Lower lobe of right lung (tissue), 2 donors: ENCODE measurements at regions not wholly inside any gene's neighbourhood (a gene's known extent, or its start where the extent isn't known, plus 50 kb on each side); places are given as distances from the start of the nearest gene placed in this dataset.

Experiments
- ATAC-seq, 2 donors: fragments of 200-7000 bp; cut with Tn5 transposase; one replicate each; pipeline ENCODE4 v1.9.1; 2020 to 2022; ENCODE audit warnings: mild to moderate bottlenecking in 2 of 2, moderate library complexity in 2 of 2
- DNase-seq: peaks from one replicate; pipeline ENCODE4 v3.0.0-alpha.2; 2020
- H3K27ac ChIP-seq: fragments of 200-600 bp; one replicate; pipeline ENCODE4 v1.8.0; 2022
- H3K27me3 ChIP-seq: fragments of 200-600 bp; one replicate; pipeline ENCODE4 v1.8.0; 2022; ENCODE audit warnings: low read depth
- H3K36me3 ChIP-seq: fragments of 200-600 bp; one replicate; pipeline ENCODE4 v1.8.0; 2022; ENCODE audit warnings: mild to moderate bottlenecking
- H3K4me1 ChIP-seq: fragments of 200-600 bp; one replicate; pipeline ENCODE4 v1.8.0; 2022
- H3K4me3 ChIP-seq: fragments of 200-600 bp; one replicate; pipeline ENCODE4 v1.8.0; 2022; ENCODE audit warnings: mild to moderate bottlenecking
- H3K9me3 ChIP-seq: fragments of 200-600 bp; one replicate; pipeline ENCODE4 v1.8.0; 2022
- intact Hi-C: fragments of 100-400 bp; cut with DNase I; formaldehyde crosslinking; loops from one replicate; pipeline ENCODE4 v1.11.0; 2022
- TF ChIP-seq, protein P1 (sequence below): fragments of 200-600 bp; IDR thresholded peaks from one replicate; pipeline ENCODE4 v1.8.0; 2022; ENCODE audit warnings: antibody characterized with exemption, mild to moderate bottlenecking
- donor health status: DM: no; HTN: yes; CAD: no; lungs with severe emphysema.

DNA sequence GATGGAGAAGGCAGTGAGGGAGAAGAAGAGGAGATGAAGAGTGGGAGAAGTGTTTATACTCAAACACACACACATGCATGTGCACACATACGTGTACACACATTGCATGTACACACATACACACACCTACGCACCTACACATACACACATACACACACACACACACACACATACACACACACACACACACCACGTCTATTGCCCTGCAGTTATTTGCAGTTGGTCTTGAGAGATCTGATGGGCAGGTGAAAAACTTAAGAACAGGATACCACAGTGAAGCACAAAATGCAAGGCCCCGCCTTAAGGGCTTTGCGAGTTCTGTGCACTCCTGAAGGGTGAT is 190.2 kb downstream of the MYCN start:
- ATAC-seq, result no peak
- intact Hi-C loops, result no loop called here
- TF ChIP-seq, protein P1, sequence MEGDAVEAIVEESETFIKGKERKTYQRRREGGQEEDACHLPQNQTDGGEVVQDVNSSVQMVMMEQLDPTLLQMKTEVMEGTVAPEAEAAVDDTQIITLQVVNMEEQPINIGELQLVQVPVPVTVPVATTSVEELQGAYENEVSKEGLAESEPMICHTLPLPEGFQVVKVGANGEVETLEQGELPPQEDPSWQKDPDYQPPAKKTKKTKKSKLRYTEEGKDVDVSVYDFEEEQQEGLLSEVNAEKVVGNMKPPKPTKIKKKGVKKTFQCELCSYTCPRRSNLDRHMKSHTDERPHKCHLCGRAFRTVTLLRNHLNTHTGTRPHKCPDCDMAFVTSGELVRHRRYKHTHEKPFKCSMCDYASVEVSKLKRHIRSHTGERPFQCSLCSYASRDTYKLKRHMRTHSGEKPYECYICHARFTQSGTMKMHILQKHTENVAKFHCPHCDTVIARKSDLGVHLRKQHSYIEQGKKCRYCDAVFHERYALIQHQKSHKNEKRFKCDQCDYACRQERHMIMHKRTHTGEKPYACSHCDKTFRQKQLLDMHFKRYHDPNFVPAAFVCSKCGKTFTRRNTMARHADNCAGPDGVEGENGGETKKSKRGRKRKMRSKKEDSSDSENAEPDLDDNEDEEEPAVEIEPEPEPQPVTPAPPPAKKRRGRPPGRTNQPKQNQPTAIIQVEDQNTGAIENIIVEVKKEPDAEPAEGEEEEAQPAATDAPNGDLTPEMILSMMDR, result no peak

DNA sequence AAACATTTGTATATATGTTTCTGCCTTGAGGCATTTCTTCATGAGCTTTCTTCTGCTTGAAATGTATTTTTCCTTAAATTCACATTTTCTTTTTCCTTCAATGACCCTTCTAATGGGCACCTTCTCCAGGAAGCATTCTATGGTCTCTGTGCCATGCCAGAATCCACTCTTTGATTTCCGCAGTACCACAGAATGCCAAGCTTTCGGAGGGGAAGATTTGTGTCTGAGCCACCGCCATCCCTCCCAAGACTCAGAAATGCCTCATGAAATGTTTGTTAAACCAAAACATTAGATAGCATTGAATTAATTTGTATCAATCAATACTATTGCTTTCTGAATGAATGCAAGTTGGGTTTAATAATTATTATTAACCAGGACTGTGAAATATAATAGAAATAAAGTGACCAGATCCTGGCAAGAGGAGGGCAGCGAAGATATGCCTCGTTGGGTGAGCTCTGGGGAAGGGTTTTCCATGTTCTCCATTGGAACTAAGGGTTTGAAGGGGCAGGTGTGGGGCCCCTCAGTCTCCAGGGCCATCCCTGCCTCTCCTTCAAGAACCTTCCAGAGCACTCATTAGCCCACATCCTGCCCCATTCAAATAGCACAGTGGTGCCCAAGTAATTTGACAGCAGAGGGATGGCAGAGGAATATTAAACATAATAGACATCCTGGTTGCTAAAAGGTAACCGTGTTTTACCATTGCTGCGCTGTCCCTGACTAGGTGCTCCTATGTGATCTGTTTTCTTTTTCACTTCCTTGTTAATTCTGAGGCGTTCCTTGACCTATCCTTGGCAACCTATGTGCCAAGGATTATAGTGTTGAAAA is 189.6 kb downstream of the MYCN start:
- DNase-seq (no peak), ATAC-seq (no peak)
- Histone ChIP-seq H3K4me1 (no peaks in the 10 kb centered on the region), H3K36me3 (no peaks in the 10 kb centered on the region), H3K27me3 (no peaks in the 10 kb centered on the region), H3K9me3 (no peaks in the 10 kb centered on the region), H3K4me3 (no peak overlapping the region), H3K27ac (no peak overlapping the region)
- intact Hi-C loops, result no loop called here
- TF ChIP-seq, protein P1, result no peak

More for the DNA sequence above, 190.2 kb downstream of the MYCN start:
- Histone ChIP-seq H3K27me3 (no peaks in the 10 kb centered on the region), H3K4me3 (no peak overlapping the region), H3K36me3 (no peaks in the 10 kb centered on the region), H3K9me3 (no peaks in the 10 kb centered on the region), H3K4me1 (no peaks in the 10 kb centered on the region), H3K27ac (no peak overlapping the region)
- DNase-seq, result no peak

DNA sequence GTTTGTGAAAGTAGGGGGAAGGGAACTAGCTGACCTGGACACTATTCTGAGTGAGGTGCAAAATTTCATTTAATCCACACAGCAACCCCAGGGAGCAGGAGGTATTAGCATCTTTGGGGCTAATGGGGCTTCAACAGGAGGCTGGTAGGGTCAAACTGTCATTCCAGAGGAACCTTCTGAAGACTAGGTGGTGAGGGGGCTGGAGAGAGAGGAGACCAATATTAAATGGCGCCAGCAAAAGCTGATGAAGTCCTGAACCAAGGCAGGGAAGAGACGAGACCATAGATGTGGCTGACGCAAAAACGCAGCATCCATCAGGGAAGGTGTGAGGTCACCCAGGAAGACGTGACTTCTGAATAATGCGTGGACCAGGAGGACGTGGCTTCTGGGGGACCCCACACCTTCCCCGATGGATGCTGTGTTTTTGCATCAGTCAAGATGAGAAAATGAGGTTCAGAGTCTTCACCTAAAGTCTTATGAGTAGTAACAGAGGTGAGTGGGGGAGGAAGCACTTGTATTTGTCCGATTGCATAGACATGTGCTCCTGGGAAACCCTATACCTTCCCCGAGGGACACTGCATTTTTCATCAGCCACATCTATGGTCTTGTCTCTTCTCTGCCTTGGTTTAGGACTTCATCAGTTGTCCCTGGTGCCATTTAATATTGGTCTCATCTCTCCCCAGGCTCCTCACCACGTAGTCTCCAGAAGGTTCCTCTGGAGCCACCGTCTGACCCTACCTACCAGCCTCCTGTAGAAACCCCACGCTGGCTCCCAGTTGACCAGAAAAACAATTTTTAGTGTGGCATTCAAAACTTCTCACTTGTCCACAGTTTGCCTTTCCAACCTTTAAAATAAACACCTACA is 188.6 kb downstream of the MYCN start:
- ATAC-seq (no peak), DNase-seq (no peak)
- TF ChIP-seq, protein P1, result no peak
- no peak overlapping the region for H3K4me3 ChIP-seq
- H3K27me3 ChIP-seq, result no peaks in the 10 kb centered on the region
- no peak overlapping the region for H3K27ac ChIP-seq
- no peaks in the 10 kb centered on the region for H3K36me3 ChIP-seq
- H3K9me3 ChIP-seq, result no peaks in the 10 kb centered on the region
- intact Hi-C loops, result no loop called here
- no peaks in the 10 kb centered on the region for H3K4me1 ChIP-seq

DNA sequence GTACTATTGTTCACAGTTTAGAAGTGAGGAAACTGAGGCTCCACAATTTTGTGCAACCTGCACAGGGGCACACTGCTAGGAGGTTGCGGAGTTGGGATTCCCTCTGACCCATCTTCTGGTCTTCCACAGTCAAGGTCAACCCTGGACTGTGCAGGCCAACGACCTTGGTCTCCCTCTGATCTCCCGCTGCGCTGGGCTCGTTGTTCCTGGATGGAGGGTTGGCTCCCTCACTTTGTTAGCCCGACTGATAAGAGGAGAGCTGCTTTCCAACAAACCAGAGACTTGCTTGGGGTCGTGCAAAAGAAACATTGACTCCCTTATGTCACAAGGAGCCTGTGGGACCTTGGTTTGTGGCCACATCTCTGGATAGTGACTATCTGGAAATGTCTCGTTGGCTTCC is 187.6 kb downstream of the MYCN start:
- Histone ChIP-seq H3K27ac (no peak overlapping the region), H3K27me3 (no peaks in the 10 kb centered on the region), H3K9me3 (no peaks in the 10 kb centered on the region), H3K36me3 (no peaks in the 10 kb centered on the region), H3K4me1 (no peaks in the 10 kb centered on the region), H3K4me3 (no peak overlapping the region)
- intact Hi-C loops, result no loop called here
- ATAC-seq (no peak), DNase-seq (no peak)
- TF ChIP-seq, protein P1, result no peak

- ATAC-seq (no peak), DNase-seq (no peak)
- no peaks in the 10 kb centered on the region for H3K36me3 ChIP-seq
- no peaks in the 10 kb centered on the region for H3K27me3 ChIP-seq
- H3K9me3 ChIP-seq, result no peaks in the 10 kb centered on the region
- TF ChIP-seq, protein P1, result no peak
- H3K4me3 ChIP-seq, result no peak overlapping the region
- no peak overlapping the region for H3K27ac ChIP-seq
- intact Hi-C loops, result no loop called here
- no peaks in the 10 kb centered on the region for H3K4me1 ChIP-seq
Observed at GRCh38 chr2:16127276-16127940, 187.1 kb downstream of the MYCN start.
